ENCODE measurements at regions not wholly inside any gene's neighbourhood (a gene's known extent, or its start where the extent isn't known, plus 50 kb on each side); places are given as distances from the start of the nearest gene placed in this dataset.

- no peak for TF ChIP-seq CTCF (IDR thresholded peaks at IDR 0.05)
- Mint-ChIP-seq H3K4me1 (no peaks in the 10 kb centered on the region), H3K9me3 (no peaks in the 10 kb centered on the region), H3K36me3 (ENCODE audit: low read depth) (no peaks in the 10 kb centered on the region), H3K27me3 (ENCODE audit: low read depth, poor library complexity) (peaks cover 14% of the 10 kb centered on the region), H3K27ac (no peak overlapping the region), H3K4me3 (no peak overlapping the region)
- DNase-seq = no peak
Observed at GRCh38 chr15:81068516-81068915, 65.6 kb upstream of the CFAP161 start.

GRCh38 chr15:81069356-81069755 is 64.7 kb upstream of the CFAP161 start:
- Mint-ChIP-seq H3K36me3 (ENCODE audit: low read depth) (no peaks in the 10 kb centered on the region), H3K9me3 (no peaks in the 10 kb centered on the region), H3K27me3 (ENCODE audit: low read depth, poor library complexity) (peaks cover 10% of the 10 kb centered on the region), H3K4me1 (no peaks in the 10 kb centered on the region), H3K27ac (no peak overlapping the region), H3K4me3 (no peak overlapping the region)
- no peak for DNase-seq
- TF ChIP-seq CTCF (IDR thresholded peaks at IDR 0.05) = no peak

GRCh38 chr15:81069909-81070308 is 64.2 kb upstream of the CFAP161 start:
- Mint-ChIP-seq H3K4me1 (no peaks in the 10 kb centered on the region), H3K36me3 (ENCODE audit: low read depth) (no peaks in the 10 kb centered on the region), H3K4me3 (no peak overlapping the region), H3K27me3 (ENCODE audit: low read depth, poor library complexity) (peaks cover 5% of the 10 kb centered on the region), H3K27ac (no peak overlapping the region), H3K9me3 (no peaks in the 10 kb centered on the region)
- no peak for DNase-seq
- TF ChIP-seq CTCF (IDR thresholded peaks at IDR 0.05) = no peak

- no peak for DNase-seq
- TF ChIP-seq CTCF (IDR thresholded peaks at IDR 0.05) = no peak
- Mint-ChIP-seq H3K4me1 (no peaks in the 10 kb centered on the region), H3K27me3 (ENCODE audit: low read depth, poor library complexity) (peaks cover 5% of the 10 kb centered on the region), H3K27ac (no peak overlapping the region), H3K4me3 (no peak overlapping the region), H3K9me3 (no peaks in the 10 kb centered on the region), H3K36me3 (ENCODE audit: low read depth) (no peaks in the 10 kb centered on the region)
Observed at GRCh38 chr15:81071120-81071519, 63.0 kb upstream of the CFAP161 start.

GRCh38 chr15:81071705-81072104 is 62.4 kb upstream of the CFAP161 start:
- H3K9me3 Mint-ChIP-seq = no peaks in the 10 kb centered on the region
- no peak for DNase-seq
- no peaks in the 10 kb centered on the region for H3K4me1 Mint-ChIP-seq
- H3K27me3 Mint-ChIP-seq (ENCODE audit: low read depth, poor library complexity) = peaks cover 5% of the 10 kb centered on the region
- H3K27ac Mint-ChIP-seq = no peak overlapping the region
- no peak overlapping the region for H3K4me3 Mint-ChIP-seq
- TF ChIP-seq CTCF (IDR thresholded peaks at IDR 0.05) = no peak
- H3K36me3 Mint-ChIP-seq (ENCODE audit: low read depth) = no peaks in the 10 kb centered on the region

- no peak overlapping the region for H3K4me3 Mint-ChIP-seq
- H3K27ac Mint-ChIP-seq = no peak overlapping the region
- TF ChIP-seq CTCF (IDR thresholded peaks at IDR 0.05) = no peak
- no peak for DNase-seq
- H3K27me3 Mint-ChIP-seq (ENCODE audit: low read depth, poor library complexity) = peaks cover 7% of the 10 kb centered on the region
- H3K36me3 Mint-ChIP-seq (ENCODE audit: low read depth) = no peaks in the 10 kb centered on the region
- H3K4me1 Mint-ChIP-seq = no peaks in the 10 kb centered on the region
- H3K9me3 Mint-ChIP-seq = peaks cover under 1% of the 10 kb centered on the region
Observed at GRCh38 chr15:81072551-81072950, 61.5 kb upstream of the CFAP161 start.
